ENCODE measurements at regions not wholly inside any gene's neighbourhood (a gene's known extent, or its start where the extent isn't known, plus 50 kb on each side); places are given as distances from the start of the nearest gene placed in this dataset.

- Histone ChIP-seq H3K4me1 (ENCODE audit: insufficient read depth, low read length) (no peaks in the 10 kb centered on the region), H3K27ac (ENCODE audit: low read depth, low read length) (no peak overlapping the region), H3K4me3 (ENCODE audit: low read length) (no peak overlapping the region), H3K36me3 (ENCODE audit: insufficient read depth, low read length) (no peaks in the 10 kb centered on the region), H3K9me3 (ENCODE audit: low read length) (no peaks in the 10 kb centered on the region), H3K27me3 (ENCODE audit: insufficient read depth, low read length, poor library complexity, severe bottlenecking) (no peaks in the 10 kb centered on the region)
- H3K4me3 Mint-ChIP-seq = no peak overlapping the region
- no peaks in the 10 kb centered on the region for H3K4me1 Mint-ChIP-seq
- H3K36me3 Mint-ChIP-seq = peaks cover 0 to 3% (median 0%) of the 10 kb centered on the region in 3 donors
- CTCF ChIA-PET = no interaction called here
- no peak overlapping the region for H3K27ac Mint-ChIP-seq
- POLR2A ChIA-PET = no interaction called here
- peaks cover 0 to 9% of the 10 kb centered on the region in 2 donors for H3K27me3 Mint-ChIP-seq
- no peak for DNase-seq
- no peaks in the 10 kb centered on the region for H3K9me3 Mint-ChIP-seq
These were observed 91.7 kb upstream of the ACVR1 start for GRCh38 chr2:157967856-157968255.

- peaks cover 6% of the 10 kb centered on the region for H3K9me3 ChIP-seq (ENCODE audit: low read length)
These were observed 83.1 kb upstream of the ACVR1 start for GRCh38 chr2:157959249-157959648.

GRCh38 chr2:157957596-157957995 lies 81.5 kb upstream of the ACVR1 start:
- H3K27me3 Mint-ChIP-seq = peaks cover 0 to 3% of the 10 kb centered on the region in 2 donors
- peaks cover 0 to 19% (median 0%) of the 10 kb centered on the region in 3 donors for H3K36me3 Mint-ChIP-seq
- H3K36me3 ChIP-seq (ENCODE audit: insufficient read depth, low read length) = no peaks in the 10 kb centered on the region
- no peak overlapping the region for H3K27ac Mint-ChIP-seq
- no peak overlapping the region for H3K4me3 ChIP-seq (ENCODE audit: low read length)
- peaks cover 6% of the 10 kb centered on the region for H3K9me3 ChIP-seq (ENCODE audit: low read length)
- ChIA-PET POLR2A (no interaction called here), CTCF (no interaction called here)
- no peaks in the 10 kb centered on the region for H3K4me1 Mint-ChIP-seq
- no peaks in the 10 kb centered on the region for H3K4me1 ChIP-seq (ENCODE audit: insufficient read depth, low read length)
- no peak overlapping the region for H3K27ac ChIP-seq (ENCODE audit: low read depth, low read length)
- peaks cover 13 to 40% (median 32%) of the 10 kb centered on the region in 5 donors for H3K9me3 Mint-ChIP-seq
- no peaks in the 10 kb centered on the region for H3K27me3 ChIP-seq (ENCODE audit: insufficient read depth, low read length, poor library complexity, severe bottlenecking)
- DNase-seq = no peak
- H3K4me3 Mint-ChIP-seq = no peak overlapping the region

More at GRCh38 chr2:157959249-157959648, 83.1 kb upstream of the ACVR1 start:
- Mint-ChIP-seq H3K4me1 (no peaks in the 10 kb centered on the region), H3K9me3 (peaks cover 11 to 39% (median 32%) of the 10 kb centered on the region in 5 donors), H3K27me3 (peaks cover 0 to 3% of the 10 kb centered on the region in 2 donors), H3K36me3 (peaks cover 0 to 19% (median 0%) of the 10 kb centered on the region in 3 donors), H3K27ac (no peak overlapping the region), H3K4me3 (no peak overlapping the region)
- no peaks in the 10 kb centered on the region for H3K27me3 ChIP-seq (ENCODE audit: insufficient read depth, low read length, poor library complexity, severe bottlenecking)
- CTCF ChIA-PET = no interaction called here
- no peak for DNase-seq
- no peak overlapping the region for H3K4me3 ChIP-seq (ENCODE audit: low read length)
- H3K27ac ChIP-seq (ENCODE audit: low read depth, low read length) = no peak overlapping the region
- H3K36me3 ChIP-seq (ENCODE audit: insufficient read depth, low read length) = no peaks in the 10 kb centered on the region
- POLR2A ChIA-PET = no interaction called here
- H3K4me1 ChIP-seq (ENCODE audit: insufficient read depth, low read length) = no peaks in the 10 kb centered on the region

- CTCF ChIA-PET = no interaction called here
- DNase-seq = no peak
- Mint-ChIP-seq H3K4me1 (peaks cover 0 to 5% (median 0%) of the 10 kb centered on the region in 3 donors), H3K36me3 (peaks cover 0 to 16% (median 0%) of the 10 kb centered on the region in 3 donors), H3K27me3 (peaks cover 0 to 12% of the 10 kb centered on the region in 2 donors), H3K27ac (no peak overlapping the region), H3K9me3 (peaks cover 0 to 20% (median 12%) of the 10 kb centered on the region in 5 donors), H3K4me3 (no peak overlapping the region)
- H3K9me3 ChIP-seq (ENCODE audit: low read length) = no peaks in the 10 kb centered on the region
- no peaks in the 10 kb centered on the region for H3K27me3 ChIP-seq (ENCODE audit: insufficient read depth, low read length, poor library complexity, severe bottlenecking)
- no peak overlapping the region for H3K4me3 ChIP-seq (ENCODE audit: low read length)
- POLR2A ChIA-PET = no interaction called here
- H3K36me3 ChIP-seq (ENCODE audit: insufficient read depth, low read length) = no peaks in the 10 kb centered on the region
- no peak overlapping the region for H3K27ac ChIP-seq (ENCODE audit: low read depth, low read length)
- H3K4me1 ChIP-seq (ENCODE audit: insufficient read depth, low read length) = no peaks in the 10 kb centered on the region
These were observed 76.4 kb upstream of the ACVR1 start for GRCh38 chr2:157952558-157952957.

- POLR2A ChIA-PET = no interaction called here
- H3K4me3 Mint-ChIP-seq = no peak overlapping the region
- peaks cover 2 to 12% of the 10 kb centered on the region in 2 donors for H3K27me3 Mint-ChIP-seq
- H3K27me3 ChIP-seq (ENCODE audit: insufficient read depth, low read length, poor library complexity, severe bottlenecking) = no peaks in the 10 kb centered on the region
- H3K36me3 ChIP-seq (ENCODE audit: insufficient read depth, low read length) = no peaks in the 10 kb centered on the region
- no peaks in the 10 kb centered on the region for H3K4me1 ChIP-seq (ENCODE audit: insufficient read depth, low read length)
- no peak for DNase-seq
- CTCF ChIA-PET = interaction anchor here (0.8 kb wide), 1 partner anchor 30 kb away, joined by 3 read pairs; no protein-coding TSS in a partner anchor
- no peak overlapping the region for H3K27ac Mint-ChIP-seq
- H3K9me3 ChIP-seq (ENCODE audit: low read length) = no peaks in the 10 kb centered on the region
- peaks cover 0 to 5% (median 0%) of the 10 kb centered on the region in 3 donors for H3K4me1 Mint-ChIP-seq
- H3K27ac ChIP-seq (ENCODE audit: low read depth, low read length) = no peak overlapping the region
- H3K36me3 Mint-ChIP-seq = peaks cover 0 to 7% (median 0%) of the 10 kb centered on the region in 3 donors
- no peak overlapping the region for H3K4me3 ChIP-seq (ENCODE audit: low read length)
- no peaks in the 10 kb centered on the region for H3K9me3 Mint-ChIP-seq
These were observed 72.7 kb upstream of the ACVR1 start for GRCh38 chr2:157948856-157949255.

GRCh38 chr2:157946919-157947557 lies 70.9 kb upstream of the ACVR1 start:
- H3K9me3 ChIP-seq (ENCODE audit: low read length) = no peaks in the 10 kb centered on the region
- no peak overlapping the region for H3K27ac ChIP-seq (ENCODE audit: low read depth, low read length)
- POLR2A ChIA-PET = no interaction called here
- Mint-ChIP-seq H3K9me3 (no peaks in the 10 kb centered on the region), H3K27ac (no peak overlapping the region), H3K4me1 (peaks cover 0 to 5% (median 0%) of the 10 kb centered on the region in 3 donors), H3K4me3 (no peak overlapping the region), H3K27me3 (peaks cover 2 to 6% of the 10 kb centered on the region in 2 donors), H3K36me3 (peaks cover 0 to under 1% (median 0%) of the 10 kb centered on the region in 3 donors)
- H3K27me3 ChIP-seq (ENCODE audit: insufficient read depth, low read length, poor library complexity, severe bottlenecking) = no peaks in the 10 kb centered on the region
- H3K36me3 ChIP-seq (ENCODE audit: insufficient read depth, low read length) = no peaks in the 10 kb centered on the region
- H3K4me1 ChIP-seq (ENCODE audit: insufficient read depth, low read length) = no peaks in the 10 kb centered on the region
- no peak for DNase-seq
- H3K4me3 ChIP-seq (ENCODE audit: low read length) = no peak overlapping the region
- CTCF ChIA-PET = no interaction called here

GRCh38 chr2:157940024-157940423 lies 63.9 kb upstream of the ACVR1 start:
- no peak overlapping the region for H3K4me3 ChIP-seq (ENCODE audit: low read length)
- H3K4me1 ChIP-seq (ENCODE audit: insufficient read depth, low read length) = no peaks in the 10 kb centered on the region
- no peaks in the 10 kb centered on the region for H3K36me3 ChIP-seq (ENCODE audit: insufficient read depth, low read length)
- Mint-ChIP-seq H3K27ac (no peak overlapping the region), H3K4me3 (no peak overlapping the region), H3K27me3 (peaks cover 0 to 4% of the 10 kb centered on the region in 2 donors), H3K9me3 (no peaks in the 10 kb centered on the region), H3K36me3 (no peaks in the 10 kb centered on the region), H3K4me1 (peaks cover 4 to 12% (median 12%) of the 10 kb centered on the region in 3 donors)
- ChIA-PET CTCF (no interaction called here), POLR2A (no interaction called here)
- no peaks in the 10 kb centered on the region for H3K27me3 ChIP-seq (ENCODE audit: insufficient read depth, low read length, poor library complexity, severe bottlenecking)
- DNase-seq = no peak
- no peaks in the 10 kb centered on the region for H3K9me3 ChIP-seq (ENCODE audit: low read length)
- no peak overlapping the region for H3K27ac ChIP-seq (ENCODE audit: low read depth, low read length)

GRCh38 chr2:157938556-157938955 lies 62.4 kb upstream of the ACVR1 start:
- Mint-ChIP-seq H3K4me1 (peaks cover 4 to 12% (median 12%) of the 10 kb centered on the region in 3 donors), H3K27ac (no peak overlapping the region), H3K4me3 (no peak overlapping the region), H3K36me3 (no peaks in the 10 kb centered on the region), H3K27me3 (peaks cover 0 to 4% of the 10 kb centered on the region in 2 donors), H3K9me3 (no peaks in the 10 kb centered on the region)
- no peaks in the 10 kb centered on the region for H3K4me1 ChIP-seq (ENCODE audit: insufficient read depth, low read length)
- no peaks in the 10 kb centered on the region for H3K36me3 ChIP-seq (ENCODE audit: insufficient read depth, low read length)
- CTCF ChIA-PET = interaction anchor here (0.8 to 1.0 kb wide), 2 partner anchors 20 to 24 kb away, joined by 3 read pairs; no protein-coding TSS in a partner anchor
- H3K4me3 ChIP-seq (ENCODE audit: low read length) = no peak overlapping the region
- DNase-seq = no peak
- H3K9me3 ChIP-seq (ENCODE audit: low read length) = no peaks in the 10 kb centered on the region
- H3K27me3 ChIP-seq (ENCODE audit: insufficient read depth, low read length, poor library complexity, severe bottlenecking) = no peaks in the 10 kb centered on the region
- H3K27ac ChIP-seq (ENCODE audit: low read depth, low read length) = no peak overlapping the region
- POLR2A ChIA-PET = no interaction called here
